HG03460 (cell line): ENCODE measurements at regions not wholly inside any gene's neighbourhood (a gene's known extent, or its start where the extent isn't known, plus 50 kb on each side); places are given as distances from the start of the nearest gene placed in this dataset.
"Not testable (repeated sequence)": the region's sequence is repeated elsewhere in the genome, so short reads cannot be mapped to it uniquely, and the experiment has no call there.

Experiments used
- ATAC-seq: cut with Tn5 transposase; IDR thresholded peaks from one replicate; pipeline ENCODE4 v1.9.1; 2021; ENCODE audit not compliant: unreplicated experiment

- no peak for ATAC-seq
Measured at GRCh38 chr9:88596376-88596775, 61.4 kb downstream of the NXNL2 start.

- ATAC-seq, result no peak
Measured at GRCh38 chr9:88604836-88605511, 70.0 kb downstream of the NXNL2 start.

- ATAC-seq, result no peak
Measured at GRCh38 chr9:88605512-88606362, 70.8 kb downstream of the NXNL2 start.

GRCh38 chr9:88614359-88614758 lies 79.4 kb downstream of the NXNL2 start:
- no peak for ATAC-seq

- ATAC-seq, result no peak
Measured at GRCh38 chr9:88623698-88624097, 88.7 kb downstream of the NXNL2 start.

GRCh38 chr9:88628114-88628513 lies 93.1 kb downstream of the NXNL2 start:
- no peak for ATAC-seq

GRCh38 chr9:88628811-88629210 lies 93.8 kb downstream of the NXNL2 start:
- no peak for ATAC-seq

GRCh38 chr9:88630574-88630973 lies 95.6 kb downstream of the NXNL2 start:
- not testable (repeated sequence) for ATAC-seq

- ATAC-seq, result no peak
Measured at GRCh38 chr9:88635151-88635550, 100.2 kb downstream of the NXNL2 start.

GRCh38 chr9:88641456-88642240 lies 106.7 kb downstream of the NXNL2 start:
- ATAC-seq, result no peak

GRCh38 chr9:88642336-88642735 lies 107.4 kb downstream of the NXNL2 start:
- no peak for ATAC-seq

GRCh38 chr9:88643931-88644330 lies 109.0 kb downstream of the NXNL2 start:
- ATAC-seq, result no peak

GRCh38 chr9:88645172-88645878 lies 110.3 kb downstream of the NXNL2 start:
- ATAC-seq, result no peak

GRCh38 chr9:88645879-88646199 lies 110.9 kb downstream of the NXNL2 start:
- ATAC-seq, result no peak

- ATAC-seq, result no peak
Measured at GRCh38 chr9:88646539-88647300, 111.7 kb downstream of the NXNL2 start.

- no peak for ATAC-seq
Measured at GRCh38 chr9:88651682-88652633, 117.0 kb downstream of the NXNL2 start.

GRCh38 chr9:88652876-88653275 lies 117.9 kb downstream of the NXNL2 start:
- no peak for ATAC-seq

GRCh38 chr9:88653406-88653805 lies 118.4 kb downstream of the NXNL2 start:
- no peak for ATAC-seq

GRCh38 chr9:88653911-88654310 lies 118.9 kb downstream of the NXNL2 start:
- ATAC-seq, result no peak
